A549 (cell line): ENCODE measurements at regions not wholly inside any gene's neighbourhood (a gene's known extent, or its start where the extent isn't known, plus 50 kb on each side); places are given as distances from the start of the nearest gene placed in this dataset.

Experiments
- ATAC-seq, 2 experiments: fragments of 200-7000 bp in 1 of 2; fragments of >200 bp in 1 of 2; cut with Nextera tagmentation in 1 of 2; cut with Tn5 transposase in 1 of 2; 3 replicates each; pipeline versions ENCODE4 v1.8.0 to v1.9.1; 2018 to 2020; ENCODE audit warnings: mild to moderate bottlenecking in 1 of 2, moderate library complexity in 1 of 2
- CTCF ChIA-PET: fragments of 300-600 bp; sonication (Branson Sonifier 250); formaldehyde crosslinking; extraction: SDS; loops from one replicate; lab custom pipeline; 2021; ENCODE audit warnings: antibody characterized with exemption, inconsistent platforms; lab: Yijun Ruan, JAX
- POLR2A ChIA-PET: fragments of 350-600 bp; formaldehyde crosslinking; extraction: SDS; loops from one replicate; lab custom pipeline; 2021; ENCODE audit warnings: antibody characterized with exemption, inconsistent platforms; lab: Yijun Ruan, JAX
- DNase-seq, 2 experiments: peaks; one replicate each; pipeline versions ENCODE4 v3.0.0 to v3.0.0-alpha.2; 2011 to 2016; ENCODE audit warnings: low read depth in 1 of 2, low spot score in 1 of 2
- FAIRE-seq: peaks from 2 replicates; lab custom pipeline; 2011; peaks lifted over from hg19 to GRCh38; lab: Jason Lieb, UNC
- H3K27ac ChIP-seq, 2 experiments: fragments of >200 bp; sonication (Bioruptor Twin); formaldehyde crosslinking; 3 replicates each; pipeline ENCODE4 v1.5.1; 2016 to 2017
- H3K4me1 ChIP-seq: fragments of >200 bp; sonication (Bioruptor Twin); formaldehyde crosslinking; 3 replicates; pipeline ENCODE4 v1.6.1; 2016
- H3K4me2 ChIP-seq: fragments of >200 bp; sonication (Bioruptor Twin); formaldehyde crosslinking; 3 replicates; pipeline ENCODE4 v1.6.1; 2016
- H3K4me3 ChIP-seq: fragments of >200 bp; sonication (Bioruptor Twin); formaldehyde crosslinking; 3 replicates; pipeline ENCODE4 v1.5.1; 2016
- H3K9me3 ChIP-seq: fragments of >200 bp; sonication (Bioruptor Twin); formaldehyde crosslinking; 3 replicates; pipeline ENCODE4 v1.6.1; 2016
- ATOH8 ChIP-seq: fragments of 250-450 bp; sonication (Bioruptor Pico); IDR thresholded peaks from 2 replicates; pipeline ENCODE4 v1.5.0; 2020; ENCODE audit warnings: low read depth, mild to moderate bottlenecking, moderate library complexity
- BCL3 ChIP-seq: fragments of >200 bp; sonication (Bioruptor Twin); formaldehyde crosslinking; IDR thresholded peaks from 3 replicates; pipeline ENCODE4 v1.6.1; 2016
- CBX2 ChIP-seq: fragments of 200-600 bp; sonication (generic); IDR thresholded peaks from 2 replicates; pipeline ENCODE4 v1.6.1; 2016; ENCODE audit warnings: low read depth, mild to moderate bottlenecking, borderline replicate concordance
- CBX8 ChIP-seq: fragments of 200-600 bp; sonication (generic); IDR thresholded peaks from 2 replicates; pipeline ENCODE4 v1.6.1; 2016
- EHF ChIP-seq: fragments of 250-450 bp; sonication (Bioruptor Pico); IDR thresholded peaks from 2 replicates; pipeline ENCODE4 v1.5.0; 2020; ENCODE audit warnings: mild to moderate bottlenecking
- ELK1 ChIP-seq: fragments of 150-350 bp; IDR thresholded peaks from 2 replicates; pipeline ENCODE4 v1.6.1; 2014; ENCODE audit warnings: low read depth, mild to moderate bottlenecking, low read length
- FOSB ChIP-seq: fragments of 250-450 bp; sonication (Bioruptor Pico); IDR thresholded peaks from 2 replicates; pipeline ENCODE4 v1.5.0; 2020; ENCODE audit warnings: mild to moderate bottlenecking, moderate library complexity
- GATA3 ChIP-seq: IDR thresholded peaks from 2 replicates; pipeline ENCODE4 v1.6.1; 2012; ENCODE audit warnings: borderline replicate concordance
- HOXB13 ChIP-seq: fragments of 250-450 bp; sonication (Bioruptor Pico); IDR thresholded peaks from 2 replicates; pipeline ENCODE4 v1.5.0; 2020; ENCODE audit warnings: low read depth, mild to moderate bottlenecking, moderate library complexity
- JUN ChIP-seq, 2 experiments: fragments of >200 bp; sonication (Bioruptor Twin); formaldehyde crosslinking; IDR thresholded peaks; 2 replicates in 1 of 2; 3 replicates in 1 of 2; pipeline ENCODE4 v1.6.1; 2016 to 2017
- MYC ChIP-seq: IDR thresholded peaks from 2 replicates; pipeline ENCODE4 v1.6.1; 2012; ENCODE audit warnings: mild to moderate bottlenecking, inconsistent platforms, low read length, improper control_type of control experiment, borderline replicate concordance
- NR3C1 ChIP-seq: fragments of >200 bp; sonication (Bioruptor Twin); formaldehyde crosslinking; IDR thresholded peaks from 3 replicates; pipeline ENCODE4 v1.6.1; 2017
- RAD21 ChIP-seq, 2 experiments: fragments of >200 bp in 1 of 2; sonication (Bioruptor Twin) in 1 of 2; formaldehyde crosslinking in 1 of 2; IDR thresholded peaks in 1 of 2; conservative IDR thresholded peaks in 1 of 2; 2 replicates in 1 of 2; 3 replicates in 1 of 2; pipeline ENCODE4 v1.6.1; 2012 to 2018; ENCODE audit warnings: inconsistent platforms in 1 of 2
- RARB ChIP-seq: fragments of 250-450 bp; sonication (Bioruptor Pico); IDR thresholded peaks from 2 replicates; pipeline ENCODE4 v1.8.0; 2021; ENCODE audit warnings: mild to moderate bottlenecking, moderate library complexity
- RCOR1 ChIP-seq: fragments of 150-350 bp; IDR thresholded peaks from 2 replicates; pipeline ENCODE4 v1.6.1; 2014; ENCODE audit warnings: antibody characterized with exemption, low read length, low read depth
- TFCP2L1 ChIP-seq: fragments of 250-450 bp; sonication (Bioruptor Pico); IDR thresholded peaks from 2 replicates; pipeline ENCODE4 v1.5.0; 2021; ENCODE audit warnings: mild to moderate bottlenecking
- USF2 ChIP-seq: fragments of 450-650 bp; IDR thresholded peaks from 2 replicates; pipeline ENCODE4 v1.6.1; 2014; ENCODE audit warnings: antibody characterized with exemption
- ZC3H11A ChIP-seq: fragments of 450-650 bp; IDR thresholded peaks from 2 replicates; pipeline ENCODE4 v1.6.1; 2014; ENCODE audit warnings: antibody characterized with exemption, mild to moderate bottlenecking
- ZFP36 ChIP-seq: fragments of 450-650 bp; IDR thresholded peaks from 2 replicates; pipeline ENCODE4 v1.6.1; 2014; ENCODE audit warnings: borderline replicate concordance; ENCODE audit not compliant: partially characterized antibody
- ZNF302 ChIP-seq: fragments of 250-450 bp; sonication (Bioruptor Pico); IDR thresholded peaks from 2 replicates; pipeline ENCODE4 v1.9.0; 2021; ENCODE audit warnings: inconsistent platforms, mild to moderate bottlenecking, moderate library complexity
- WGBS: methylation state at CpG from one replicate; pipeline ENCODE4 v1.1.6; 2017; ENCODE audit errors: missing lambda C conversion rate; 5-methylcytosine and 5-hydroxymethylcytosine counted together

GRCh38 chr20:57104651-57105204 lies 161.7 kb downstream of the BMP7 start:
- FAIRE-seq (no peak), DNase-seq (no peak), ATAC-seq (no peak)
- POLR2A ChIA-PET: no interaction called here
- H3K4me3 ChIP-seq: no peak overlapping the region
- CTCF ChIA-PET: interaction anchor here (0.6 to 2.5 kb wide), 4 partner anchors 14 to 243 kb away, joined by 3 to 7 read pairs (median 4); no protein-coding TSS in a partner anchor
- H3K27ac ChIP-seq: no peak overlapping the region
- no peaks in the 10 kb centered on the region for H3K4me1 ChIP-seq
- WGBS: 25% methylated on average over 12 of the region's 13 CpGs
- H3K4me2 ChIP-seq: no peak overlapping the region
- TF ChIP-seq ZNF302 (CRISPR knock-in tag) (no peak), ZC3H11A (no peak), ZFP36 (no peak), NR3C1 (no peak), MYC (no peak), EHF (CRISPR knock-in tag) (no peak), RAD21 (conservative IDR thresholded peaks at IDR 0.05 in 1 of 2, IDR thresholded peaks at IDR 0.05 in 1 of 2) (no peak)
- peaks cover 7% of the 10 kb centered on the region; the same call in 1 of the 3 replicates for H3K9me3 ChIP-seq

- 57% methylated on average over 12 of the region's 12 CpGs for WGBS
- H3K4me3 ChIP-seq: no peak overlapping the region
- no peak overlapping the region for H3K4me2 ChIP-seq
- H3K4me1 ChIP-seq: no peaks in the 10 kb centered on the region
- FAIRE-seq (no peak), DNase-seq (no peak), ATAC-seq (peak in 1 of 2 experiments; percentile 68; a peak in 3 of 6 replicates)
- ChIA-PET POLR2A (no interaction called here), CTCF (no interaction called here)
- TF ChIP-seq USF2 (peak; percentile 36; the same call in 1 of the 2 replicates), FOSB (CRISPR knock-in tag) (no peak)
- no peaks in the 10 kb centered on the region for H3K9me3 ChIP-seq
- no peak overlapping the region for H3K27ac ChIP-seq
Measured at GRCh38 chr20:57106030-57106682, 160.3 kb downstream of the BMP7 start.

GRCh38 chr20:57106692-57107091 lies 159.7 kb downstream of the BMP7 start:
- POLR2A ChIA-PET: no interaction called here
- ATAC-seq: no peak
- H3K27ac ChIP-seq: no peak overlapping the region
- H3K9me3 ChIP-seq: no peaks in the 10 kb centered on the region
- H3K4me2 ChIP-seq: no peak overlapping the region
- FAIRE-seq: no peak
- no peaks in the 10 kb centered on the region for H3K4me1 ChIP-seq
- 35% methylated on average over 4 of the region's 4 CpGs for WGBS
- H3K4me3 ChIP-seq: no peak overlapping the region
- no peak for DNase-seq
- CTCF ChIA-PET: no interaction called here
- TF ChIP-seq ELK1 (no peak), JUN (IDR thresholded peaks at IDR 0.05) (no peak), GATA3 (no peak), ZFP36 (no peak), RARB (CRISPR knock-in tag) (no peak), EHF (CRISPR knock-in tag) (no peak), FOSB (CRISPR knock-in tag) (no peak), ATOH8 (CRISPR knock-in tag) (no peak), ZNF302 (CRISPR knock-in tag) (no peak), HOXB13 (no peak), RCOR1 (no peak), TFCP2L1 (CRISPR knock-in tag) (no peak), CBX8 (no peak), BCL3 (no peak), CBX2 (no peak)
